NT2/D1 (cell line): ENCODE measurements at regions not wholly inside any gene's neighbourhood (a gene's known extent, or its start where the extent isn't known, plus 50 kb on each side); places are given as distances from the start of the nearest gene placed in this dataset.

Experiments used
- DNase-seq: peaks from one replicate; pipeline ENCODE4 v3.0.0-alpha.2; 2011; ENCODE audit warnings: low read depth, low spot score
- H3K27me3 ChIP-seq: 2 replicates; pipeline ENCODE4 v1.6.0; 2011; ENCODE audit warnings: mild to moderate bottlenecking; ENCODE audit not compliant: insufficient read length, insufficient read depth
- H3K36me3 ChIP-seq: 2 replicates; pipeline ENCODE4 v1.6.1; 2011; ENCODE audit warnings: mild to moderate bottlenecking, low read length, mixed read lengths; ENCODE audit not compliant: insufficient read depth, insufficient read length
- H3K4me1 ChIP-seq: 2 replicates; pipeline ENCODE4 v1.5.1; 2011; ENCODE audit not compliant: insufficient read depth, insufficient read length
- H3K4me3 ChIP-seq: 2 replicates; pipeline ENCODE4 v1.5.1; 2011; ENCODE audit warnings: low read depth; ENCODE audit not compliant: insufficient read length
- H3K9ac ChIP-seq: 2 replicates; pipeline ENCODE4 v1.6.0; 2011; ENCODE audit warnings: low read depth; ENCODE audit not compliant: insufficient read length
- H3K9me3 ChIP-seq: 2 replicates; pipeline ENCODE4 v1.5.1; 2011; ENCODE audit warnings: mild to moderate bottlenecking, low read length; ENCODE audit not compliant: insufficient read depth
- SUZ12 ChIP-seq: IDR thresholded peaks from 2 replicates; pipeline ENCODE4 v1.6.1; 2011; ENCODE audit not compliant: insufficient read length, insufficient read depth; ENCODE audit errors: extremely low read depth
- YY1 ChIP-seq: IDR thresholded peaks from 2 replicates; pipeline ENCODE4 v1.6.1; 2011; ENCODE audit not compliant: insufficient read length, insufficient read depth
- ZNF274 ChIP-seq: IDR thresholded peaks from 2 replicates; pipeline ENCODE4 v1.6.1; 2011; ENCODE audit warnings: mild to moderate bottlenecking, low read depth, low read length

DNA sequence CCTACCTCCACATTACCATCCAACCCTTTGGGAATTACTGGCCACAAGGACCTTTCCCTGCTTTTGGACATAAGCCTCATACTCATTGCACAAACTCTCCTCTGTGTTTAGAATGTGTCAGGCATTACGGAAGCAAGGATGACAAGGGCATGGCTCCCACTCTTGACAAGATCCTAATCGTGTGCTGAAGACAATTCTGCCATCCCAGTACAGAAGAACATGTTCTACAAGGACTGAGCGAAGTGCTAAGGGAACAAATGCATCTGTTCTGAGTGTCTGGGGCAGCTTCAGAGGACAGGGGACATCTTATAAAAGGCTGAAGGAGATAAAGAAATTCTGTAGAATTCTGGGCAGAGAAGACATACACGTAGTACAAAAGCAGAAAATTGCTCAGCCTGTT lies 378.5 kb upstream of the CAMK1G start:
- no peak for DNase-seq
- Histone ChIP-seq H3K4me1 (peaks cover 5% of the 10 kb centered on the region), H3K9ac (no peak overlapping the region), H3K9me3 (no peaks in the 10 kb centered on the region), H3K27me3 (peaks cover 20% of the 10 kb centered on the region), H3K36me3 (no peaks in the 10 kb centered on the region), H3K4me3 (no peak overlapping the region)
- TF ChIP-seq SUZ12, result no peak
- TF ChIP-seq ZNF274, result no peak

DNA sequence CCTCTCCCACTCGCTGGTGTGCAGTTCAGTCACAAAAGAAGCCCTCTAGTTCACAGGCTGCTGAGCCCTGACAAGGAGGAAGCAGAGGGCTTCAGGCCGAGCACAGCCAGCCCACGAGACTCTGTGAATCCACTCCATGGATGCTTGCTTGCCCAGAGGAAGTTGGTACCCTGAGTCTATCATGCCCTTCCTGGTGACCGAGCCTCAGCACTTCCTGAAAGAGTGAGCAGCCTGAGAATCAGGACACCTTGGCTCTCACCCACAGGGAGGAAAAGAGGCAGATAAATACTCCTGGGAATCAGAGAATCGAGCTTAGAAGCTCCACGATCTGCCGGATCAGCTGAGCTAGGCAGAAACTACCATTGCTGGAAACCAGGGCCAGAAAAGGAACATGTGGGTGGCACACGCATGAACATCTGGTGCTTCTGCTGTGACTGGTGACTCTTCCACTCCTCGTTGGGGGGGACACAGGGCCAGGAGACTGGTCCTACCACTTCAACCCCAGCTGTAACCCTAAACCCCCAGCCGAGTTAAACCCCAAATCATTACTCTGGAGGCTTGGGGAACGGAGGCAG lies 376.3 kb upstream of the CAMK1G start:
- Histone ChIP-seq H3K9ac (peak overlapping the region; percentile 46), H3K27me3 (peaks cover 20% of the 10 kb centered on the region), H3K4me3 (peak overlapping the region; percentile 13), H3K9me3 (no peaks in the 10 kb centered on the region), H3K4me1 (peaks cover 5% of the 10 kb centered on the region), H3K36me3 (no peaks in the 10 kb centered on the region)
- DNase-seq, result no peak
- no peak for TF ChIP-seq SUZ12
- no peak for TF ChIP-seq YY1

DNA sequence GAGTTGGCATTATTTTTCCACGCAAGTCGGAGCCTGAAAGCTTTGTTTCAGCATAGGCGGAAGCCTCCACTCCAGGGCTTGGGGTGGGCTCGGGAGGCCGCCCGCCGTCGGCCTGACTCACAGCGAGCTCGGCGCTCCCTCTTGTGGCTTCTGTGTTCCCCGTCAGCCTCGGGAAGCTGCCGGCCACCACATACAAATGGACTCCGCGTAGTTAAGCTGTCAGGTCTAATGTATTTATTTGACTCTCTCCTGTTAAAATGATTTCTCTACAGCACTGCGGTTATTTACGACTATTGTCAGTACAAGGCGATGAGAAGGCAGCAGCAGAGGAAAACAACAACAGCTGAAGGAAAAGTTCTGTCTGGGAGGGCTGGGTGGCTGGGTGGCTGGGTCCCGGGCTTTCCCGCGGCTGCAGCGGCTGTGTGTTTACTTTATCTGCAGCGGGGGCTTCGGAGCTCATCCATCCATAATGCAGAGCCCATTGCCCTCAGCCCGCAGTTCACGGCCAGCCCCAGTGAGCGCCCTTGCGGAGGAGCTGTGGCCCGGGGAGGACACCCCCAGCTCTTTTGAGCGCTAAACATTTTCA lies 375.7 kb upstream of the CAMK1G start:
- H3K9ac ChIP-seq, result peak overlapping the region; percentile 64
- H3K27me3 ChIP-seq, result peaks cover 20% of the 10 kb centered on the region
- H3K4me3 ChIP-seq, result peak overlapping the region; percentile 43
- no peak for TF ChIP-seq SUZ12
- TF ChIP-seq ZNF274, result no peak
- TF ChIP-seq YY1, result no peak
- no peaks in the 10 kb centered on the region for H3K9me3 ChIP-seq
- H3K36me3 ChIP-seq, result no peaks in the 10 kb centered on the region
- H3K4me1 ChIP-seq, result peaks cover 5% of the 10 kb centered on the region
- DNase-seq, result peak; percentile 88

DNA sequence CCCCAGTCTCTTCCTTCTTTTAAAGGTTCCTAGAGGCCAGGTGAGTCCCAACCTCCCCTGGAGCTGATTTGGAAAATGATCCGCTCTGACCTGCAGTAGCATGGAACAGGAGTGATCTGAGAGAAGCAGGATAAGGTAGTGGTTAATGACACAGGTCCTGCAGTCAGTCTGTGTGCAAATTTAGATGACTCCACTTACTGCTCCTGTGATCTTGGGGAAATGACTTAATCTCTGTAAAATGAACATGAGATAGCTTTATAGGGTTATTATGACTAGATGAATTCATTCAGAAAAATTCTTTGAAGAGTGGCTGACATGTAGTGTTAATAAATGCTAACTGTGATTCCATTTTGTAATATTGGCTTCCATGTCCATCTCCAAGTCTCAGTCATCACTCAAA lies 374.9 kb upstream of the CAMK1G start:
- Histone ChIP-seq H3K9ac (no peak overlapping the region), H3K4me1 (peaks cover 5% of the 10 kb centered on the region), H3K4me3 (no peak overlapping the region), H3K27me3 (peaks cover 20% of the 10 kb centered on the region), H3K9me3 (no peaks in the 10 kb centered on the region), H3K36me3 (no peaks in the 10 kb centered on the region)
- TF ChIP-seq SUZ12 (no peak), YY1 (no peak), ZNF274 (no peak)
- DNase-seq, result no peak

DNA sequence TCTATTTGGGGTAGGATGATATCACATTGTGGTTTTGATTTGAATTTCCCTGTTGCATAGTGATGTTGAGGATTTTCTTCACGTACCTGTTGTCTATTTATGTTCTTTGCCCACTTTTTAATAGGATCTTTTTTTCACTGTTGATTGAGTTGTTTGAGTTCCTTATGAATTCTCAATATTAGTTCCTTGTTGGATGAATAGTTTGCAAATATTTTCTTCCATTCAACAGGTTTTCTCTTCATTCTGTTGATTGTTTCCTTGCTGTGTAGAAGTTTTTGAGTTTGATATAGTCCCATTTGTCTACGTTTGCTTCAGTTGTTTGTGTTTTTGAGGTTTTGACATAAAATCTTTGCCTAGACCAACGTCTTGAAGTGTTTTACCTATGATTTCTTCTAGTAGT lies 369.5 kb upstream of the CAMK1G start:
- no peaks in the 10 kb centered on the region for H3K36me3 ChIP-seq
- H3K9ac ChIP-seq, result no peak overlapping the region
- DNase-seq, result no peak
- H3K4me3 ChIP-seq, result no peak overlapping the region
- H3K27me3 ChIP-seq, result peaks cover 3% of the 10 kb centered on the region
- H3K9me3 ChIP-seq, result no peaks in the 10 kb centered on the region
- no peak for TF ChIP-seq YY1
- no peak for TF ChIP-seq ZNF274
- TF ChIP-seq SUZ12, result no peak
- H3K4me1 ChIP-seq, result peaks cover 2% of the 10 kb centered on the region

DNA sequence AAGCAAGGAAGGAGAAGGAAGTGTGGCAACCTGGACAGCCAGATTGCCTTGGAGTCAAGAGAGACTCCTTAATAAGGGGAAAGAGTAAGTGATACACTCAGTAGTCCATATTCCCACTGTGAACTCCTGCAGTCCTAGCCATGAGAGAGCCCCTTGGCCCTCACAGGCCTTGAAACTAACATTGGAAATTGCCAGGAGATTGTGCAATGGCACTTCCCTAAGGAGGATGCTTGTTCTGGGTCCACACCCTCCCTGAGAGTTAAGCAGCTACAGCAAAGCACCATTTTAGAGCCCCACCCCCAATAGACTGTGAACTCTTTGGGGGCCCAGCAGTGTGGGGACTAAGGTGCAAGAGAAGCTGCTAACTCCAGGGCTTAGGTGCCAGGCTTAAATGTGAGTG lies 367.7 kb upstream of the CAMK1G start:
- H3K36me3 ChIP-seq, result no peaks in the 10 kb centered on the region
- no peaks in the 10 kb centered on the region for H3K27me3 ChIP-seq
- H3K4me1 ChIP-seq, result no peaks in the 10 kb centered on the region
- no peaks in the 10 kb centered on the region; the same call in 1 of the 2 replicates for H3K9me3 ChIP-seq
- TF ChIP-seq ZNF274 (no peak), YY1 (no peak), SUZ12 (no peak)
- no peak overlapping the region for H3K4me3 ChIP-seq
- no peak overlapping the region for H3K9ac ChIP-seq
- DNase-seq, result no peak

DNA sequence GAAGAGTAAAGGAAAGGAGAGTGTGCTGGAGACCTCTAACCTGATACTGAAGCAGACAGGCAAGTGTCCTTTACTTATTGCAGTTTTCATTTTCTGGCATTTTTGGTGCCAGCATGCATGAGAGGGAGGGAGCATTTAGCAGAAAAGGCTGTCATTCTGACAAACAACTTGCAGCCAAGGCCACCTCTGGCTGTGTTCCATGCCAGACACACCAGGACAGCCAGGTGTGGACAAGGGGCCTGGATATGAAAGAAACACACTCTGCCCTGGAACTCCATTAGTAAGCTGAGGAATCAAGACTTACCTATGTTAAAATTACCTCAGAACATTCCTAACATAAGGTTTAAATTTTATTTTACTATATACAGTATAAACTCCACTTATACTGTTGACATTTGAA lies 365.4 kb upstream of the CAMK1G start:
- no peaks in the 10 kb centered on the region; the same call in 1 of the 2 replicates for H3K9me3 ChIP-seq
- no peaks in the 10 kb centered on the region for H3K4me1 ChIP-seq
- DNase-seq, result no peak
- TF ChIP-seq YY1, result no peak
- no peak for TF ChIP-seq ZNF274
- TF ChIP-seq SUZ12, result no peak
- H3K4me3 ChIP-seq, result no peak overlapping the region
- no peak overlapping the region for H3K9ac ChIP-seq
- no peaks in the 10 kb centered on the region for H3K36me3 ChIP-seq
- H3K27me3 ChIP-seq, result no peaks in the 10 kb centered on the region

DNA sequence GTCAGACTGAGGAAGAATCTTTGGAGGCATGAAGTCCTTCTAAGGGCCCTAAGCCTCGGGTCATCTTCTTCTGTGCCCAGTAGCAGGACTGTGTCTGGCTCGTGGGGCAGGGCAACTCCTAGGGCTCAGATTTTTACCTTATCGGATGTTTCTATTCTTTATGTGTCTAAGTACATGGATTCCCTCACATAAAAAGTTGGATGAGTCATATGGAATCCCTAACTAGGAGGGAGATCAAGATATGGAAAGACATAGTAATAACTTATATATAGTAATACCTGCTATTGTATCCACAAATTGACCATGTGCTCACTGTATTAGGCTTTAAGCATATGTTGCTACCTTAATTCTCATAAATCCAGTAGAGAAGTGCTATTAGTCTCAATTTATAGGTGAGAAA lies 364.5 kb upstream of the CAMK1G start:
- TF ChIP-seq YY1 (no peak), ZNF274 (no peak), SUZ12 (no peak)
- no peaks in the 10 kb centered on the region; the same call in 1 of the 2 replicates for H3K9me3 ChIP-seq
- no peak overlapping the region for H3K4me3 ChIP-seq
- no peaks in the 10 kb centered on the region for H3K27me3 ChIP-seq
- no peak for DNase-seq
- no peaks in the 10 kb centered on the region for H3K36me3 ChIP-seq
- H3K4me1 ChIP-seq, result no peaks in the 10 kb centered on the region
- H3K9ac ChIP-seq, result no peak overlapping the region
